ENCODE measurements at regions not wholly inside any gene's neighbourhood (a gene's known extent, or its start where the extent isn't known, plus 50 kb on each side); places are given as distances from the start of the nearest gene placed in this dataset.

GRCh38 chr20:58003525-58003924, 224.9 kb downstream of the ANKRD60 start:
- TF ChIP-seq CTCF (IDR thresholded peaks at IDR 0.05; ENCODE audit: insufficient read depth, low read length) (no peak), POLR2AphosphoS5 (IDR thresholded peaks at IDR 0.05; ENCODE audit: low read depth) (no peak), SPI1 (IDR thresholded peaks at IDR 0.05; ENCODE audit: borderline replicate concordance, low read depth) (no peak), REST (IDR thresholded peaks at IDR 0.05; ENCODE audit: insufficient replicate concordance, low read depth) (no peak), GABPA (IDR thresholded peaks at IDR 0.05; ENCODE audit: low read depth) (no peak)
